ENCODE measurements at regions not wholly inside any gene's neighbourhood (a gene's known extent, or its start where the extent isn't known, plus 50 kb on each side); places are given as distances from the start of the nearest gene placed in this dataset.

DNA sequence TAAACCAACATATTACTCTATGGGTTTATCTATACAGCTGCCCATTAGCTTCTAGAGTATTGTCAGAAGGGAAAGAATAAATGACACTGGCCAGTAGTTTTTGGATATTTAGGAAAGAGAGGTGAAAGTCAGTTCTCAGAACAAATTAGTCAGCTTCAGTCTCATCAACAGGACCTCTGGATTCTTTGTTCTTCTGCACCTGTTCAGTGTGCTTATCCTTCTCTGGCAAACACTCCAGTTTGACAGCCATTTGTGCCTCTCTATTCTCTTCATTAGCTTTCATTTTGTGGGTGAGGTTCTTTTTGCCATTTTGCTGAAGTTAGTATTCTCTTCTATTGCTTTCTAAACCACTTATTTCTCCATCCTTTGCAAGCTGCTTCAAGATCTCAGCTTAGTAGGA is 107.0 kb downstream of the PCDH18 start:
- Histone ChIP-seq H3K27ac (no peak overlapping the region), H3K4me3 (no peak overlapping the region), H3K9me3 (no peaks in the 10 kb centered on the region), H3K36me3 (no peaks in the 10 kb centered on the region), H3K4me1 (no peaks in the 10 kb centered on the region), H3K27me3 (no peaks in the 10 kb centered on the region)
- TF ChIP-seq, protein P1, sequence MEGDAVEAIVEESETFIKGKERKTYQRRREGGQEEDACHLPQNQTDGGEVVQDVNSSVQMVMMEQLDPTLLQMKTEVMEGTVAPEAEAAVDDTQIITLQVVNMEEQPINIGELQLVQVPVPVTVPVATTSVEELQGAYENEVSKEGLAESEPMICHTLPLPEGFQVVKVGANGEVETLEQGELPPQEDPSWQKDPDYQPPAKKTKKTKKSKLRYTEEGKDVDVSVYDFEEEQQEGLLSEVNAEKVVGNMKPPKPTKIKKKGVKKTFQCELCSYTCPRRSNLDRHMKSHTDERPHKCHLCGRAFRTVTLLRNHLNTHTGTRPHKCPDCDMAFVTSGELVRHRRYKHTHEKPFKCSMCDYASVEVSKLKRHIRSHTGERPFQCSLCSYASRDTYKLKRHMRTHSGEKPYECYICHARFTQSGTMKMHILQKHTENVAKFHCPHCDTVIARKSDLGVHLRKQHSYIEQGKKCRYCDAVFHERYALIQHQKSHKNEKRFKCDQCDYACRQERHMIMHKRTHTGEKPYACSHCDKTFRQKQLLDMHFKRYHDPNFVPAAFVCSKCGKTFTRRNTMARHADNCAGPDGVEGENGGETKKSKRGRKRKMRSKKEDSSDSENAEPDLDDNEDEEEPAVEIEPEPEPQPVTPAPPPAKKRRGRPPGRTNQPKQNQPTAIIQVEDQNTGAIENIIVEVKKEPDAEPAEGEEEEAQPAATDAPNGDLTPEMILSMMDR (IDR thresholded peaks at IDR 0.05 in 4 of 5, conservative IDR thresholded peaks at IDR 0.05 in 1 of 5): no peak
- no peak for DNase-seq
- intact Hi-C loops (cut with DNase I; ENCODE audit: low total_unique reads): no loop called here
- in situ Hi-C loops (cut with MboI; ENCODE audit: low sequenced_read_pairs in 4 of 4): no loop called here
- ATAC-seq: no peak

DNA sequence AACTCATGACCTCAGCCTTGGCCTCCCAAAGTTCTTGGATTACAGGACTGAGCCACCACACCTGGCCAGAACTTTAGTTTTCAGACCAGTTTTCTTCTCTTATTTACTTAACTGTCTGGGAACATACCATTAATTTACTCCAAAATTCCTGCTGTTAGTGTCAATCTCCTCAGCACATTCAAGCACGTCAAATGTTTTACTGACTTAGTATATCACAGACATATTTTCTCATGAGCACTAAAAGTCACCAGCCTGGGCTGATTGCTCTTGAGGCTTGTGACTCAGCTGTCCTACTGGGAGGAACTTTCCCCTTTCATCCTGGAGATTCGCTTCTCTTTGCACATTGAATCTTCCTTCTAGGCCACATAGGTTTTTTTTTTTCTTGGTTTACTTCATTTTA is 109.6 kb downstream of the PCDH18 start:
- no peaks in the 10 kb centered on the region for H3K4me1 ChIP-seq
- intact Hi-C loops (cut with DNase I; ENCODE audit: low total_unique reads): no loop called here
- in situ Hi-C loops (cut with MboI; ENCODE audit: low sequenced_read_pairs in 4 of 4): no loop called here
- no peak for DNase-seq
- no peak for ATAC-seq
- H3K27me3 ChIP-seq: no peaks in the 10 kb centered on the region
- TF ChIP-seq POLR2A (IDR thresholded peaks at IDR 0.05): no peak
- TF ChIP-seq, protein P1 (IDR thresholded peaks at IDR 0.05 in 4 of 5, conservative IDR thresholded peaks at IDR 0.05 in 1 of 5): no peak
- no peaks in the 10 kb centered on the region for H3K36me3 ChIP-seq
- H3K9me3 ChIP-seq: no peaks in the 10 kb centered on the region
- H3K27ac ChIP-seq: no peak overlapping the region
- H3K4me3 ChIP-seq: no peak overlapping the region

DNA sequence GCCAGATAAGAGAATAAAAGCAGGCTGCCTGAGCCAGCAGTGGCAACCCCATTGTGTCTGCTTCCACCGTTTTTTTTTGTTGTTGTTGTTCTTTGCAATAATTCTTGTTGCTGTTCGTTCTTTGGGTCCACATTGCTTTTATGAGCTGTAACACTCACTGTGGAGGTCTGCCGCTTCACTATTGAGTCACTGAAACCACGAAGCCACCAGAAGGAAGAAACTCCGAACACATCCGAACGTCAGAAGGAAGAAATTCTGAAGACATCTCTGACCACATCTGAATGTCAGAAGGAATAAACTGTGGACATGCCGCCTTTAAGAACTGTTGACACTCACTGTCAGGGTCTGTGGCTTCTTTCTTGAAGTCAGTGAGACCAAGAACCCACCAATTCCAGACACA is 110.5 kb downstream of the PCDH18 start:
- Histone ChIP-seq H3K36me3 (no peaks in the 10 kb centered on the region), H3K27ac (no peak overlapping the region), H3K27me3 (no peaks in the 10 kb centered on the region), H3K4me1 (no peaks in the 10 kb centered on the region), H3K9me3 (no peaks in the 10 kb centered on the region), H3K4me3 (no peak overlapping the region)
- TF ChIP-seq POLR2A (IDR thresholded peaks at IDR 0.05): no peak
- TF ChIP-seq, protein P1 (IDR thresholded peaks at IDR 0.05 in 4 of 5, conservative IDR thresholded peaks at IDR 0.05 in 1 of 5): no peak
- no peak for ATAC-seq
- in situ Hi-C loops (cut with MboI; ENCODE audit: low sequenced_read_pairs in 4 of 4) (no loop called here), intact Hi-C loops (cut with DNase I; ENCODE audit: low total_unique reads) (no loop called here)
- no peak for DNase-seq

DNA sequence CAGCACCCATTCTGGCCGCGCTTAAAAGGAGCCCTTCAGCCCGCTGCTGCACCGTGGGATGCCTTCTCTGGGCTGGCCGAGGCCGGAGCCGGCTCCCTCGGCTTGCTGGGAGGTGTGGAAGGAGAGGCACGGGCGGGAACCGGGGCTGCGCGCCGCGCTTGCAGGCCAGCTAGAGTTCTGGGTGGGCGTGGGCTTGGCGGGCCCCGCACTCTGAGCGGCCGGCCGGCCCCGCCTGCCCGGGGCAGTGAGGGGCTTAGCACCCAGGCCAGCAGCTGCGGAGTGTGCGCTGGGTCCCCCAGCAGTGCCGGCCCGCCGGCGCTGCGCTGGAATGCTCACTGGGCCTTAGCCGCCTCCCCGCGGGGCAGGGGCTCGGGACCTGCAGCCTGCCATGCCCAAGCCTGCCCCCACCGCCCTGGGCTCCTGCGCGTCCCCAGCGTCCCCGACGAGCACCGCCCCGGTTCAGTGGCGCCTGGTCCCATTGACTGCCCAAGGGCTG is 111.3 kb downstream of the PCDH18 start:
- ATAC-seq (no peak), DNase-seq (no peak)
- no peak for TF ChIP-seq POLR2A (IDR thresholded peaks at IDR 0.05)
- TF ChIP-seq, protein P1 (IDR thresholded peaks at IDR 0.05 in 4 of 5, conservative IDR thresholded peaks at IDR 0.05 in 1 of 5): no peak
- no peaks in the 10 kb centered on the region for H3K4me1 ChIP-seq
- intact Hi-C loops (cut with DNase I; ENCODE audit: low total_unique reads) (no loop called here), in situ Hi-C loops (cut with MboI; ENCODE audit: low sequenced_read_pairs in 4 of 4) (no loop called here)
- no peaks in the 10 kb centered on the region for H3K27me3 ChIP-seq
- no peaks in the 10 kb centered on the region for H3K36me3 ChIP-seq
- no peaks in the 10 kb centered on the region for H3K9me3 ChIP-seq
- H3K27ac ChIP-seq: no peak overlapping the region
- H3K4me3 ChIP-seq: no peak overlapping the region

DNA sequence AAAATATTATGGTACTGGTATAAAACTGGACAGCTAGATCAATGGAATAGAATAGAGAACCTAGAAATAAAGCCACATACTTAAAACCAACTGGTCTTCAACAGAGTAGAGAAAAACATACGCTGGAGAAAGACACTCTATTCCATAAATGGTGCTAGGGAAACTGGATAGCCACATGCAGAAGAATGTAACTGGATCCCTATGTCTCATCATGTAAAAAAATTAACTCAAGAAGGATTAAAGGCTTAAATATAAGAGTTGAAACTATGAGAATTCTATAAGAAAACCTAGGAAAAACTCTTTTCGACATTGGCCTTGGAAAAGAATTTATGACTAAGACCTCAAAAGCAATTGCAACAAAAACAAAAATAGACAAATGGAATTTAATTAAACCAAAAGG is 114.6 kb downstream of the PCDH18 start:
- ATAC-seq: no peak
- no peaks in the 10 kb centered on the region for H3K36me3 ChIP-seq
- no peaks in the 10 kb centered on the region for H3K4me1 ChIP-seq
- no peak overlapping the region for H3K4me3 ChIP-seq
- in situ Hi-C loops (cut with MboI; ENCODE audit: low sequenced_read_pairs in 4 of 4): no loop called here
- H3K27ac ChIP-seq: no peak overlapping the region
- H3K27me3 ChIP-seq: no peaks in the 10 kb centered on the region
- TF ChIP-seq, protein P1 (IDR thresholded peaks at IDR 0.05 in 4 of 5, conservative IDR thresholded peaks at IDR 0.05 in 1 of 5): no peak
- no peak for TF ChIP-seq POLR2A (IDR thresholded peaks at IDR 0.05)
- H3K9me3 ChIP-seq: no peaks in the 10 kb centered on the region
- intact Hi-C loops (cut with DNase I; ENCODE audit: low total_unique reads): no loop called here
- DNase-seq: no peak
